Osteoblast (primary cell): ENCODE measurements at regions not wholly inside any gene's neighbourhood (a gene's known extent, or its start where the extent isn't known, plus 50 kb on each side); places are given as distances from the start of the nearest gene placed in this dataset.

ENCODE experiments used
- DNase-seq: peaks from one replicate; pipeline ENCODE4 v3.0.0; 2011; ENCODE audit warnings: low spot score, mixed read lengths; ENCODE audit not compliant: insufficient read length; ENCODE audit errors: missing footprints
- H2AFZ ChIP-seq: 2 replicates; pipeline ENCODE4 v1.6.0; 2011; ENCODE audit warnings: mild to moderate bottlenecking, low read length
- H3K27ac ChIP-seq: 2 replicates; pipeline ENCODE4 v1.5.1; 2011; ENCODE audit warnings: mild to moderate bottlenecking, low read depth, low read length, moderate library complexity
- H3K27me3 ChIP-seq: 2 replicates; pipeline ENCODE4 v1.6.0; 2012; ENCODE audit warnings: mild to moderate bottlenecking, control low read depth, inconsistent platforms, low read length, moderate library complexity; ENCODE audit not compliant: insufficient read depth
- H3K36me3 ChIP-seq: 2 replicates; pipeline ENCODE4 v1.5.1; 2011; ENCODE audit warnings: mild to moderate bottlenecking, low read length, control low read depth, moderate library complexity; ENCODE audit not compliant: insufficient read depth
- H3K4me1 ChIP-seq: 2 replicates; pipeline ENCODE4 v1.5.1; 2011; ENCODE audit warnings: mild to moderate bottlenecking, low read length, control low read depth, moderate library complexity; ENCODE audit not compliant: insufficient read depth
- H3K4me2 ChIP-seq: 2 replicates; pipeline ENCODE4 v1.6.0; 2011; ENCODE audit warnings: mild to moderate bottlenecking, low read length; ENCODE audit not compliant: insufficient read depth
- H3K4me3 ChIP-seq: fragments of 200-600 bp; sonication (generic); 3 replicates; pipeline ENCODE4 v1.5.1; 2012; ENCODE audit warnings: mild to moderate bottlenecking, low read length, inconsistent platforms; ENCODE audit not compliant: insufficient read depth
- H3K79me2 ChIP-seq: 2 replicates; pipeline ENCODE4 v1.6.0; 2012; ENCODE audit warnings: mild to moderate bottlenecking, low read length, control low read depth, inconsistent platforms; ENCODE audit not compliant: insufficient read depth
- H3K9me3 ChIP-seq: 2 replicates; pipeline ENCODE4 v1.5.1; 2011; ENCODE audit warnings: low read depth, low read length, control low read depth
- H4K20me1 ChIP-seq: 2 replicates; pipeline ENCODE4 v1.6.0; 2012; ENCODE audit warnings: mild to moderate bottlenecking, low read length, control low read depth; ENCODE audit not compliant: insufficient read depth
- CTCF ChIP-seq: IDR thresholded peaks from 2 replicates; pipeline ENCODE4 v1.5.1; 2011; ENCODE audit warnings: mild to moderate bottlenecking, low read depth, low read length, moderate library complexity; ENCODE audit errors: extremely low read depth

GRCh38 chr6:134821928-134822864, 127.7 kb downstream of the ALDH8A1 start:
- peak overlapping the region; percentile 40 for H3K27ac ChIP-seq
- no peak for DNase-seq
- H4K20me1 ChIP-seq, result no peaks in the 10 kb centered on the region
- H3K9me3 ChIP-seq, result no peaks in the 10 kb centered on the region
- no peak for TF ChIP-seq CTCF
- no peak overlapping the region for H3K4me3 ChIP-seq
- no peaks in the 10 kb centered on the region for H3K36me3 ChIP-seq
- H3K79me2 ChIP-seq, result no peaks in the 10 kb centered on the region
- H2AFZ ChIP-seq, result no peak overlapping the region
- H3K4me2 ChIP-seq, result peak overlapping the region; percentile 24
- H3K4me1 ChIP-seq, result peaks cover 13% of the 10 kb centered on the region
- H3K27me3 ChIP-seq, result no peaks in the 10 kb centered on the region

GRCh38 chr6:134821397-134821796, 128.5 kb downstream of the ALDH8A1 start:
- H3K9me3 ChIP-seq, result no peaks in the 10 kb centered on the region
- no peak overlapping the region for H3K4me2 ChIP-seq
- H3K27me3 ChIP-seq, result no peaks in the 10 kb centered on the region
- no peak for DNase-seq
- no peaks in the 10 kb centered on the region for H3K36me3 ChIP-seq
- no peaks in the 10 kb centered on the region for H4K20me1 ChIP-seq
- peaks cover 13% of the 10 kb centered on the region for H3K4me1 ChIP-seq
- no peaks in the 10 kb centered on the region for H3K79me2 ChIP-seq
- no peak overlapping the region for H3K27ac ChIP-seq
- no peak for TF ChIP-seq CTCF
- H3K4me3 ChIP-seq, result no peak overlapping the region
- no peak overlapping the region for H2AFZ ChIP-seq

GRCh38 chr6:134819863-134820800, 129.8 kb downstream of the ALDH8A1 start:
- no peak overlapping the region for H3K4me2 ChIP-seq
- H4K20me1 ChIP-seq, result no peaks in the 10 kb centered on the region
- H2AFZ ChIP-seq, result no peak overlapping the region
- no peak overlapping the region for H3K27ac ChIP-seq
- H3K4me1 ChIP-seq, result peaks cover 15% of the 10 kb centered on the region
- TF ChIP-seq CTCF, result no peak
- no peaks in the 10 kb centered on the region for H3K36me3 ChIP-seq
- DNase-seq, result no peak
- H3K9me3 ChIP-seq, result no peaks in the 10 kb centered on the region
- H3K27me3 ChIP-seq, result no peaks in the 10 kb centered on the region
- no peak overlapping the region for H3K4me3 ChIP-seq
- no peaks in the 10 kb centered on the region for H3K79me2 ChIP-seq

GRCh38 chr6:134819236-134819635, 130.7 kb downstream of the ALDH8A1 start:
- no peak overlapping the region for H3K4me3 ChIP-seq
- peak overlapping the region; percentile 28 for H3K27ac ChIP-seq
- H2AFZ ChIP-seq, result no peak overlapping the region
- H3K36me3 ChIP-seq, result no peaks in the 10 kb centered on the region
- no peak overlapping the region for H3K4me2 ChIP-seq
- H4K20me1 ChIP-seq, result no peaks in the 10 kb centered on the region
- H3K79me2 ChIP-seq, result no peaks in the 10 kb centered on the region
- DNase-seq, result no peak
- no peak for TF ChIP-seq CTCF
- H3K27me3 ChIP-seq, result no peaks in the 10 kb centered on the region
- no peaks in the 10 kb centered on the region for H3K9me3 ChIP-seq
- H3K4me1 ChIP-seq, result peaks cover 16% of the 10 kb centered on the region
